ENCODE measurements at regions not wholly inside any gene's neighbourhood (a gene's known extent, or its start where the extent isn't known, plus 50 kb on each side); places are given as distances from the start of the nearest gene placed in this dataset.
A peak's percentile ranks its signal among the peaks of the same experiment; 100 is the strongest.

GRCh38 chr15:35750051-35750450, 204.1 kb upstream of the DPH6 start:
- Histone ChIP-seq H2AFZ (ENCODE audit: low read depth, low read length, poor library complexity, severe bottlenecking) (no peak overlapping the region), H3K9ac (ENCODE audit: low read length) (no peak overlapping the region), H3K36me3 (ENCODE audit: control insufficient read depth in 1 of 2, insufficient read depth in 2 of 2, low read length in 2 of 2) (no peaks in the 10 kb centered on the region), H3K4me3 (replicated peaks in 1 of 2; ENCODE audit: low read depth in 1 of 2, low read length in 2 of 2) (no peak overlapping the region), H4K20me1 (ENCODE audit: insufficient read depth) (no peaks in the 10 kb centered on the region), H3K27ac (ENCODE audit: low read depth, low read length) (no peak overlapping the region), H3K9me2 (ENCODE audit: insufficient read depth) (no peaks in the 10 kb centered on the region; the same call in 1 of the 2 replicates), H3K79me2 (ENCODE audit: insufficient read depth, low read length) (no peaks in the 10 kb centered on the region), H3K9me3 (ENCODE audit: control insufficient read depth in 1 of 2, insufficient read depth in 1 of 2, low read depth in 1 of 2, low read length in 2 of 2) (no peaks in the 10 kb centered on the region), H3K4me2 (ENCODE audit: low read length) (no peak overlapping the region), H3K4me1 (ENCODE audit: control insufficient read depth in 1 of 2, insufficient read depth in 2 of 2, low read length in 2 of 2) (peaks cover 0 to 13% of the 10 kb centered on the region in 2 experiments; a peak in 2 of 4 replicates), H3K27me3 (ENCODE audit: insufficient read depth, low read length) (no peaks in the 10 kb centered on the region)
- ChIA-PET POLR2A (no interaction called here), CTCF (interaction anchor here (1.1 to 4.1 kb wide), 4 partner anchors 11 to 44 kb away, joined by 3 to 34 read pairs (median 12); no protein-coding TSS in a partner anchor), RAD21 (ENCODE audit: low non-redundant PET in 1 of 2, low total read pairs in 2 of 2, uncharacterized antibody in 2 of 2, unreplicated experiment in 2 of 2) (no interaction called here)
- no TSS peak for BruUV-seq (replicated peaks)
- intact Hi-C loops (cut with micrococcal nuclease), result loop anchor here (10.0 kb wide), 3 partner anchors 755 to 1385 kb away; no protein-coding TSS in a partner anchor
- ATAC-seq (no peak), DNase-seq (ENCODE audit: low read depth, low spot score) (no peak)
- TF ChIP-seq EZH2 (IDR thresholded peaks at IDR 0.05), result no peak
- no peak for TF ChIP-seq ZFX (IDR thresholded peaks at IDR 0.05)
- TF ChIP-seq, protein P1, sequence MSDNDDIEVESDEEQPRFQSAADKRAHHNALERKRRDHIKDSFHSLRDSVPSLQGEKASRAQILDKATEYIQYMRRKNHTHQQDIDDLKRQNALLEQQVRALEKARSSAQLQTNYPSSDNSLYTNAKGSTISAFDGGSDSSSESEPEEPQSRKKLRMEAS (IDR thresholded peaks at IDR 0.05), result no peak
- no peak for TF ChIP-seq YY1 (IDR thresholded peaks at IDR 0.05; ENCODE audit: extremely low read depth, insufficient replicate concordance, low read depth, low read length)
- TF ChIP-seq ELF1 (IDR thresholded peaks at IDR 0.05; ENCODE audit: borderline replicate concordance, low read depth), result no peak
- TF ChIP-seq SP1 (IDR thresholded peaks at IDR 0.05; ENCODE audit: low read depth), result no peak
- TF ChIP-seq SIN3A (IDR thresholded peaks at IDR 0.05; ENCODE audit: low read depth), result no peak

GRCh38 chr15:35751413-35752133, 205.6 kb upstream of the DPH6 start:
- H3K79me2 ChIP-seq (ENCODE audit: insufficient read depth, low read length), result no peaks in the 10 kb centered on the region
- no peaks in the 10 kb centered on the region for H3K36me3 ChIP-seq (ENCODE audit: control insufficient read depth in 1 of 2, insufficient read depth in 2 of 2, low read length in 2 of 2)
- ChIA-PET POLR2A (interaction anchor here (0.9 kb wide), 1 partner anchor 742 kb away, joined by 3 read pairs; no protein-coding TSS in a partner anchor), CTCF (interaction anchor here (0.6 to 4.1 kb wide), 23 partner anchors 10 to 1383 kb away, joined by 3 to 34 read pairs (median 4); partner anchors contain the start of gene AQR), RAD21 (ENCODE audit: low non-redundant PET in 1 of 2, low total read pairs in 2 of 2, uncharacterized antibody in 2 of 2, unreplicated experiment in 2 of 2) (interaction anchor here (0.6 to 1.2 kb wide), 4 partner anchors 14 to 698 kb away, joined by 3 read pairs; no protein-coding TSS in a partner anchor)
- no peak overlapping the region for H3K9ac ChIP-seq (ENCODE audit: low read length)
- DNase-seq (ENCODE audit: low read depth, low spot score) (peak; percentile 68), ATAC-seq (peak; percentile 96)
- H3K4me1 ChIP-seq (ENCODE audit: control insufficient read depth in 1 of 2, insufficient read depth in 2 of 2, low read length in 2 of 2), result peaks cover 0 to 13% of the 10 kb centered on the region in 2 experiments; a peak in 2 of 4 replicates
- H3K27me3 ChIP-seq (ENCODE audit: insufficient read depth, low read length), result no peaks in the 10 kb centered on the region
- H3K9me3 ChIP-seq (ENCODE audit: control insufficient read depth in 1 of 2, insufficient read depth in 1 of 2, low read depth in 1 of 2, low read length in 2 of 2), result no peaks in the 10 kb centered on the region
- H3K4me2 ChIP-seq (ENCODE audit: low read length), result peak overlapping the region; percentile 25; the same call in 1 of the 2 replicates
- H2AFZ ChIP-seq (ENCODE audit: low read depth, low read length, poor library complexity, severe bottlenecking), result peak overlapping the region; percentile 98
- no peaks in the 10 kb centered on the region for H4K20me1 ChIP-seq (ENCODE audit: insufficient read depth)
- no peak overlapping the region for H3K27ac ChIP-seq (ENCODE audit: low read depth, low read length)
- H3K4me3 ChIP-seq (replicated peaks in 1 of 2; ENCODE audit: low read depth in 1 of 2, low read length in 2 of 2), result no peak overlapping the region
- no TSS peak for BruUV-seq (replicated peaks)
- intact Hi-C loops (cut with micrococcal nuclease), result loop anchor here (10.0 kb wide), 3 partner anchors 753 to 1383 kb away; no protein-coding TSS in a partner anchor
- H3K9me2 ChIP-seq (ENCODE audit: insufficient read depth), result no peaks in the 10 kb centered on the region; the same call in 1 of the 2 replicates
- TF ChIP-seq CBX3 (IDR thresholded peaks at IDR 0.05; ENCODE audit: low read depth), result no peak
- TF ChIP-seq POLR2AphosphoS5 (IDR thresholded peaks at IDR 0.05; ENCODE audit: low read depth, low read length), result no peak
- peak; percentile 69 for TF ChIP-seq RAD21 (IDR thresholded peaks at IDR 0.05; ENCODE audit: low read depth)
- no peak for TF ChIP-seq REST (IDR thresholded peaks at IDR 0.05; ENCODE audit: low read depth)
- TF ChIP-seq, protein P2, sequence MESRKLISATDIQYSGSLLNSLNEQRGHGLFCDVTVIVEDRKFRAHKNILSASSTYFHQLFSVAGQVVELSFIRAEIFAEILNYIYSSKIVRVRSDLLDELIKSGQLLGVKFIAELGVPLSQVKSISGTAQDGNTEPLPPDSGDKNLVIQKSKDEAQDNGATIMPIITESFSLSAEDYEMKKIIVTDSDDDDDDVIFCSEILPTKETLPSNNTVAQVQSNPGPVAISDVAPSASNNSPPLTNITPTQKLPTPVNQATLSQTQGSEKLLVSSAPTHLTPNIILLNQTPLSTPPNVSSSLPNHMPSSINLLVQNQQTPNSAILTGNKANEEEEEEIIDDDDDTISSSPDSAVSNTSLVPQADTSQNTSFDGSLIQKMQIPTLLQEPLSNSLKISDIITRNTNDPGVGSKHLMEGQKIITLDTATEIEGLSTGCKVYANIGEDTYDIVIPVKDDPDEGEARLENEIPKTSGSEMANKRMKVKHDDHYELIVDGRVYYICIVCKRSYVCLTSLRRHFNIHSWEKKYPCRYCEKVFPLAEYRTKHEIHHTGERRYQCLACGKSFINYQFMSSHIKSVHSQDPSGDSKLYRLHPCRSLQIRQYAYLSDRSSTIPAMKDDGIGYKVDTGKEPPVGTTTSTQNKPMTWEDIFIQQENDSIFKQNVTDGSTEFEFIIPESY (IDR thresholded peaks at IDR 0.05; ENCODE audit: extremely low read depth, insufficient replicate concordance, low read length), result no peak
- TF ChIP-seq EZH2 (IDR thresholded peaks at IDR 0.05), result no peak
- TF ChIP-seq ZNF274 (IDR thresholded peaks at IDR 0.05; ENCODE audit: low read depth, low read length), result no peak

Measured in HCT116 (cell line).